GM21786 (cell line): ENCODE measurements at regions not wholly inside any gene's neighbourhood (a gene's known extent, or its start where the extent isn't known, plus 50 kb on each side); places are given as distances from the start of the nearest gene placed in this dataset.

Experiments
- ATAC-seq: cut with Tn5 transposase; IDR thresholded peaks from one replicate; pipeline ENCODE4 v1.9.1; 2021; ENCODE audit not compliant: unreplicated experiment

DNA sequence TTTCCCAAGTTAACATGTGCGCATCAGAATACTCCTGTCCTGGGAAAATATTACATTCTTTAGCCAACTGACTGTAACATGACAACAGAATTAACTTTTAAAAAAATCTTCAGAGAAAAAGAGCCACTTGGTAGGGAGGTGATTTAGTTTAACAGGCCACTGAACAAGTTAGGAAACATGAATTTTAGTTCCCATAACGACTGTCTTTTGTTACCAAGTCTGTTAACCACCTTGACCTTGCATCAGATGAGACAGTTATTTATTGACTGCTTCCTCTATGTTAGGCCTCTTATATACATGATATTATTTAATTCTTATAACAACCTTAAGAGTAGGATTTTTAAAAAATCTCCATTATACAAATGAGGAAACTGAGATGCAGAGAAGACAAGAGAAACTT, 268.6 kb downstream of the NDFIP2 start:
- ATAC-seq, result no peak

DNA sequence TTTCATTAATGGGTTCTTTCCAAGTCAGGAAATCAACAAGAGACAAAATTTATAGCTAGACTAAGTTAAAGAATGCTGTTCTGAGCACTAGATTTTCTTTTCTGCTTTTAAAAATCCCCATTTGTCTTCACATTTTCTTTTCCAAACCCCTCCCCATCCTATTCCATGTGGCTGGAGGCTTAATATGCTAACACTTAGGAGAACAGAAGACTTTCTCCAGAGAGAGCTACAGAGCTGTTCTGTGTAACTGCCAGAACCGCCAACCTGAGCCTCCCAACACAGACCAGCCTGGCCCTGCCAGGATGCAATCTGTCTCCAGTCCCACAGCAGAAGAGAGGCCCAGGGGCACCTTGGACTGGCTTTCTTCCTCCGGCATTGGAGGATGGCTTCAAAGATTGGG, 264.1 kb downstream of the NDFIP2 start:
- no peak for ATAC-seq

DNA sequence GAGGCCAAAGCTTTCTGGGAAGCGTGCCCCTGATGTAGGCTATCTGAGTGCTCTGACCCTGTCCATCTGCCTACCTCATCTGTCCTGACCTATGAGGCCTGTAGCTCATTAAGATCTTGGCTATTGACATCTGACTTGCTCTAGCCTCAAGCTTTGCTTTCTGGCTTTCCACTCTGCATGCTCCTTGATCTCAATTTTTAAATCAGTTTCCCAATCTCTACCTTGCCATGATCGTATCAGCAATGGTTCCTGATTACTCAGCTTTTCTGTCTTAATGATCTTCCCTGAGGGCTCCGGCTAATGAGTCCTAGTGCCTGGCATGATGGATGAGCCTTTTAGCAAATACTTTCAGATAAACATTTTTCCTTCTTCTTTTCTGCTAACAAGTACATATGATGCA, 262.0 kb downstream of the NDFIP2 start:
- no peak for ATAC-seq

DNA sequence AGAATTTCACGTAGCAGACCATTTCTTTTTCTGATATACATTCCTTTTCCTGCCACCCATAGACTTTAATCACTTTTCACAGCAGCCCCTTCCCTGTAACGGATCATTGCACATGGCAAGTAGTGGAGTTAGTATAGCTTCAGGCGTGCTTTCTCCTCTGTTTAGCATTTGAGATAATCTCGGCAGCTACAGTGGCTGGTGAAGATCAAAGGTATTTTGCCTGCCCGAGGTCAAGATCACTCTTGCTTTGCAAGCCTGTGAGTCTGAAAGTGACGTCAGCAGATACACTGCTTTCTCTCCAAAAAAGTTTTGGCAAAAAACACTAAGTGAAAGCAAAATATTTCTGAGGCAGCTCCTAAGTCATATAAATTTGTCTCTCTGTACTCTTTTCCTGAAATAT, 260.0 kb downstream of the NDFIP2 start:
- no peak for ATAC-seq

DNA sequence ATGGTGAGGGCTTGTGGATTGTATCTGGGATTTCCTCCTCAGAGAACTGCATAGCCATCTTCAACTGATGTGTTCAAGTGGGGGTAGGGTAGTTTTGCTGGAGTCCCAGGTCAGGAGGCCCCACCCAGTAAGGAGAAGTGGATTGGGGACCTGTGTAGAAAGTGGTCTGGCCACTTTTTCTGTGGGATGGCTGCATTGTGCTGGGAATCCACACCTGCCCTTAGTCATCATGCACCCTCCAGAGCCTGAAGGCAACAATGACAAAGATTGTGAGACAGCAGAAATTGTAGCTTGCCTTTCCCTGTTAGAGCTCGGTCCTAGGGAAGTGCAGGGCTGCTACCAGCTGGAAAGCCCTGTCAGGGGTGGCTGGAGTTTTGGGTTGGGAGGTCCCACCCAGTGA, 255.4 kb downstream of the NDFIP2 start:
- no peak for ATAC-seq

DNA sequence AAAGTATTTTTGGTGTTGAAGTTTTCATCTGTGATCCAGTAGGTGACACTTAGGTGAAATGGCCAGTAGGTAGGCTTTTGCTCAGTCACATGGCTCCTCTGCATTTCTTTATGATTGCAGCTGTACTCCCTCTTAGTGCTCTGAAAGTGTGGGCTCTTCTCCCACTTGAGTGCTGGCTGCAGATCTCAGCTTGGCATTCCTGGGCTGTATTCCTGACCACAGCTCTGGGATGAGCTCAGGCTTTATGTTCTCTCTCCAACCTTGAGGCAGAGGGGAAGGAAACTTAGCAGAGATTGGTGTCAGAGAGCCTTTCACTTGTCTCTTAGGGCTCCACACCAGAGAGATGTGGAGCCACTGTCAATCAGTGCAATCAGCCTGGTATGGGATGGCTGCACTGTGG, 254.3 kb downstream of the NDFIP2 start:
- ATAC-seq, result no peak

DNA sequence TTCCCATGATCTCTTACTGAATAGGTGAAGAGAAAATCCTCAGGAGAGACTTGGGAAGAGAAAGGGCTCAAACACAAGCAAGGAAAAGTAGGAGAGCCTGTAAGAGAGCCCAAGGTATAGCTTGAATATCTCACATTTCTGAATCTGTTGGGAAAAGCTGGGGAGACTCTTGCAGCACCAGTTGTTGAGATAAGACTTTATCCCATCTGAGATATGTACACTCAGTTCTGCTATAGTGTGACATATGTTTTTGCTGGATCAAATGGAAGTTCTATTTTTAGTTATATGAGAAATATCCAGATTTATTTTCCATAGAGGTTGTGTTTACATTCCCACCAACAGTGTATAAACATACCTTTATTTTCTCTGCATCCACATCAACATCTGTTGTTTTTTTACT, 246.1 kb downstream of the NDFIP2 start:
- no peak for ATAC-seq

DNA sequence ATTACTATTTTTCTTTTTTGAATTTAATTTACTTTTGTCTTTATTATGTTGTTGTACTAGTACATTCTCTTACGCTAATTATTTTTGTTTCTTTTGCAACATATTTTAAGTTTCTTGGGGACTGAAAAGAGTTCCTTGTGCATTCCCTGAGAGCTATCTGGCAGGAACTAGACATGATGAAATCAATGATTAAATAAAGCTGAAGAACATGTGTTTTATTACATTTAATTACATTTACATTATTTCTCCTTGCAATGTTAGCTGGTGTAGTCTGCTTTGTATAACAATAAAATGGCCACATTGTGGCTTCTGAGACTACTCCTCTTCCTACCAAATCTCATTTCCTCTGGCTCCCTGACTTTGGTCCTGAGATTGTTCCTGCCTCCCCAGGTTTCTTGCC, 244.9 kb downstream of the NDFIP2 start:
- ATAC-seq, result no peak

DNA sequence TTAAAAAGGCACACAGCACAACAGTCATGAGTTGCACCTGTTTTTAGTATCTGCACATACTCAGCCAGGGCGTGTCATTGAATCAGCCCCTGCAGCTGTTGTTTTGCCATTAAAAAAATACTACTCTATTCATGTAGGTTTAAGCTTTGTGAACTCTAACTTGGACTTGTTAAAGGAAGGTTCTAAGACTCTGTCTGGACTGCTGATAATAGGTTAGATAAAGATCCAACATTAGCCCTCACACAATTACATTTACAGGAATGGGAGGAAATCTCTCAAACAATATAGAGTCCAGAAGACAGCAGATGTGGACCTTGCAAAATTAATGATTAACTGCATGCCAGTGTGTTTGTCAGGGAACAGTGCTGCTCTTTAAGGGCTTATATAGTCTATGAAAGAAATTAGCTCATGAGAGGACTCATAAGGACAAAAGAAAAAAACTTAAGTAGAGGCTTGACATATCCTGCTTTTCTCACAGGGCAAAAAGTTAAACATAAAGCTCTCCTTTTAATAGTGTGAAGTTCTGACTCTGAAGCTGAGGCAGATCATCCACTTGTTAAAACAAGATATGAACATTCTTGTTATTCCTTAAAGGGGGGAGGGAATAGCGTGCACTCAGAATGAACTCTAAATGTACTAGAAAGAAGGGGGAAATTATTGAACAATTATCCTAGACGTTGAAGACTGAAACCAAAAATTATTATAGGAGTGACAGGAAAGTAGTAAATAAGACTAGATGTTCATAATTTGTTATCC, 243.6 kb downstream of the NDFIP2 start:
- ATAC-seq, result no peak

DNA sequence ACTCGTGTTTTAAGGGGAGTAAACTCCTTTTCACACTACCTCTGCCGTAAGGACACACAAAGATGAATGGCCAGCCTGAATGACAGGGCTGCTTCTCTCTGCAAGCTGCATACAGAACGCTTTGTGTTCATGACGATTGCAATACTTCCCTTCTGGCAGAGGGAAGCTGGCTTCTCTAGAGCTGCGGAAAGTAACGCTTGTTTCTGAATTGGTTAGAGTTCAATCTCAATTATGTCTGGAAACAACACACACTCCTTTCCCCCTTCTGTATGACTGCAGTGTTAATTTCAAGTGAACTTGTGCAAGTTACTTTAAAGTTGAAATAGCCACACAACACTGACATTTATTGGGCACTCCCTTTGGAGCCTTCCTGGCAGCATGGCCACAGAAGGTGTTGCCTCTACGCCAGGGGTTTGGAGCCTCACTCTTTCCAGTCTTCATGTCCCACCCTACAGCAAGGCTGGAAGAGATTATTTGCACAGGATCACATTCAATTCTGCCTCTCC, 242.6 kb downstream of the NDFIP2 start:
- no peak for ATAC-seq

DNA sequence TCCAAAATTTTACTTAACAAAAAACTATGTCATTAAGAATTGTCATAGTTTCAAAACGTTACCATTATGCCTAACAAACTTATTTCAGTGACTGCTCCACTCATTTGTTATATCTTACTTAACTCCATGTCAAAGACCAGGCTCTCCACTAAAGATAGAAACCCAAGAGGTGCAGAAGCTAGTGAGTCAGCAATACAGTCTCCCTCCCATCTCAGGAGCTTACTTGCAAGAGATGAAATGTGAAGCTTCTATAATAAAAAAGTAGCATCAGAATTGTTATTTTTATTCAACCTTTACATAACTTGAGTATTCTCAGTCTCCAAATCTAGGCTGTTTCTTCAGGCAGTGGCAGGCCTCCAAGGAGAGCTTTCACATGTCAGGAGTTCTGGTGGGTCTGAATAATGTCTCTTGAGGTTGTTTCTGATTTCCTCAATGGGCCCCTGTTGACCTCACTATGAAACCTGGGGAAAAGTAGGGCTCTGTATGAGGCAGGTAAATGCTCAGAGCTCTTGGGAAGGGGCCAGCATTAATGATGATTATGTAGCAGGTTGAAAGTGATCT, 242.0 kb downstream of the NDFIP2 start:
- ATAC-seq, result no peak

DNA sequence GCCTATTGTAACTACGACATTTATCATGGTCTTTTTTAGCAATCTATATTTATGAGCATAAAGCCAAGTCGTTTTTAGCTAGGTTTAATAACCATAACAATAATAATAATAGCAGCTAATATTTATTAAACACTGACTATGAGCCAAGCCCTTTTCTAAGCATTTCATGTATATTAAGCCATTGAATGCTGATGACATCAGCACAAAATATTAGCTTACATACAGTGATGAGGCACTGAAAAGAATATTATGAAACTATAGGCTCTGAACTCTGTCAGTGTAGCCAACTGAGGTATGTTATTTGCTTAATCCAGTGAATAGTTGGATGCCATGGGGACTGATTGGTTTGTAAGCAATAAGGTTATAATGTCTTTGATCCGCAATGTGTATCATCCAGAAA, 235.2 kb downstream of the NDFIP2 start:
- no peak for ATAC-seq

DNA sequence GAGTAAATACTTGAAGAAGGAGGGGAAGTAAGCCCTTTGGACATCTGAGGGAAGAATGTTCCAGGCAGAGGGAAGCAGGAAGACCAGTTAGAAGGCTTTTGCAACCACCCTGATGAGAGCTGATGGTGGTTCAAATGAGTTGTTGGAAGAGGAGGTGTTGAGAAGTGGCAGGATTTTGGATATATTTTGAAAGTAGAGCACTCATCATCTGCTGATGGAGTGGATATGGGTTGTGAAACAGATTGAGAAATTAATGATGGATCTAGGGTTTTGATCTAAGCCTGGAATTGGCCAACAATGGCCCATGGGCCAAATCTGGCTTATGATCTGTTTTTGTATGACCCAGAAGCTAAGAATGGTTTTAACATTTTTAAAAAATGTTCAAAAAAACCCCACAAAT, 230.7 kb downstream of the NDFIP2 start:
- no peak for ATAC-seq

DNA sequence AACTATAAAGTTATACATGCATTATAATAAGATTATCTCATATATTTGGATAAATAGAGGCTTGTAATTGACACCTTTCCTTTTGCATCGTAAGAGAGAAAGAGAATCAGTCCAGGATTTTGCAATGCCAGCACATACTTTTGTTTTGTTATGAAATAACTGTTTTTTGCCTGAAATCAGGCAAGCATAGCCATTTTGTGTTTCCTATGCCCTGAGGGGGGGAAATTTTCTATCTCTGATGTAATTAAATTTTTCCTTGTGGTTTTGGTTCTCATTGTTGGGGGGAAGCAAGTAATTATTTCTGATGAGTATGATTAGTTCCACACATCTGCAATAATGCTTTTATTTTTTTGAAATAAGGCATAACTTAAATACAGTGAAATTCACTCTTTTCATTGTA, 229.4 kb downstream of the NDFIP2 start:
- no peak for ATAC-seq

DNA sequence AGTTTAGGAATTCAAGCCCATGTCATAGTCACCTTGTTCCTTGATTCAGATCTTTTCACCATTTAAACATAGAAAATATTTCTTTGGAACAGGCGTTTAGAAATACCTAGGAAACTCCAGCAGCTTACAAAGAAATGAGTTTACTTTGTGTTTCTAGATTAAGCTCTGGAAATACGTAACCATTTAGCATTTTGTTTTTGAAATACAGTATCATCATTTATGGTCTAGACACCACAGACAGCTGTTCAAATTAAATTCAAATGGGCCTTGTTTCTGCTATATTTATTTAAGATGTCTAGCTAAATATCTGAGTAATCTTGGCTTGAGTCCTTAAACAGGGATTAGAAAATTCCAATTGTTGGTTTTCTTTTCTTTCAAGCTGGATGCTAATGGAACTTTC, 228.5 kb downstream of the NDFIP2 start:
- ATAC-seq, result no peak

DNA sequence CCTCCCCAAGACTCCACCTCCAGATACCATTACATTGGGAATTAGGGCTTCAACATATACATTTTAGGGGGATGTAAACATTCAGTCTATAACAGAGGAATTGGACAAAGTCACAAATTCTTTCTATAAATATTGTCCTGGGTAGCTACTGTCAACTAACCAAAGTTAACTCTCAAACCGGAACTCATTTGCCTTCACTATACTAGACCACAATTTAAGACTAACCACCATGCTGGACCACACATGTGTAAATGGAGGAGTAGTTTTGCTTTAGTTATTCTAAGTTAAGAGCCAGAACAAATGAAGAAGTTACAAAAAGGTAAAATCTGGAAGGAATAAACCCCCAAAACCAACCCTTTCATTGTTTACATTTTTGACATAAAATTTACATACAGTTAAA, 222.8 kb downstream of the NDFIP2 start:
- ATAC-seq, result no peak

DNA sequence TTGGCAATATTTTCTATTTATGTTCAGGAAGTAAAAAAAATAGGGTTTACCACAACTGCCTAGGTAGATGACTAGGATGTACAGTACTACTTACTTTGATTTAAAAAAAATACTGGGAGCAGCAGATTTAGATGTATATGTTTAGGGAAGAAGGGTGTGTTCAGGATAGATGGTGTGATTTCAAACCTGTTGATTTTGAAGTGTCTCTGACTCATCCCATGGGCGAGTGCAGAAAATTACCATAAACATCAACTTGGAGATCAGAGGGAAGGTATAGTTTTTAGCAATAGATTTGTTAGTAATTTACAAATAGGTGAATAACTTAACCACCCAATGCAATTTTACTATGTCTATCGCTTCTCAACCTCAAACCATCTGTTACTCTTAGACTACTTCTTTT, 214.8 kb downstream of the NDFIP2 start:
- ATAC-seq, result no peak

DNA sequence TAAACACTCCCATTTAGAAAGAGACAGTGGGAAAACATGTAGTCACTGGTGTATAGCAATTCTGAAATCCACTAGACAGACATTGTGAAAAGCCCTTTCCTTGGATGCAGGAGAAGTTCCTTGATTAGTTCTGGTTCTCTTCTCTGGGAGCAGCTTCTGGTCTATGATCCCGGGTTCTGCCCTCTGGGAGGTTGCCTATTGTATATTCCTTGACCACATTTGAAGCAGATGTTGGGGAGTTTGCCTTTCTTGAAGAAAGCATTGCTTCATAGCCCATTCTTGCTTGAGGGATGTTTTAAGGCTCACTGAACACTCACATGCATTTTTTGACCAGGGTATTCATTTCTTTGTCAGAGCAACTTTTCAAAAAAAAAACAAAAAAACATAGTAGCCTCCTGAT, 211.9 kb downstream of the NDFIP2 start:
- no peak for ATAC-seq

DNA sequence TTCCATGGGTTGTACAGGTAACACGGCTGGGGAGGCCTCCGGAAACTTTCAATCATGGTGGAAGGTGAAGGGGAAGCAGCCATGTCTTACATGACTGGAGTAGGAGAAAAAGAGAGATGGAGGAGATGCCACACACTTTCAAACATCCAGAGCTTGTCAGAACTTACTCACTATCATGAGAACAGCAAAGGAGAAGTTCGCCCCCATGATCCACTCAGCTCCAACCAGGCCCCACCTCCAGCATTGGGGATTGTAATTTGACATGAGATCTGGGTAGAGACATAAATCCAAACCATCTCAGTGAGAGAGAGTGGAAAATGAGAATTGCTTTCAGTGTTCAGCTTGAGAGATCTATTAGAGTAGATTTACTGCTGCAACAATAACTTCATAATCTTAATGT, 210.9 kb downstream of the NDFIP2 start:
- no peak for ATAC-seq

DNA sequence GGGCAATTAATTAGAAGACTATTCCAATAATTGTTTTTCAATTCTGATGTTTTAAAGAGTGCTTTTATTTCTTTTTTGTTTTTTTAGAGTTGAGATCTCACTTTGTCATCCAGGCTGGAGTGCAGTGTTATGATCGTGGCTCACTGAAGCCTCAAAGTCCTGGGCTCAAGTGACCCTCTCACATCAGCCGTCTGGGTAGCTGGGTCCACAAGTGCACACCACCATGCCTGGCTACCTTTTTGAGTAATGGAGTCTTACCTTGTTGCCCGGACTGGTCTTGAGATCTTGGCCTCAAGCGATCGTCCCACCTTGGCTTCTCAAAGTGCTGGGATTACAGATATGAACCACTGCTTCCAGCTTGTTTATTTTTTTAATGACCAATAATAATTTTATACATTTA, 207.8 kb downstream of the NDFIP2 start:
- ATAC-seq, result no peak

DNA sequence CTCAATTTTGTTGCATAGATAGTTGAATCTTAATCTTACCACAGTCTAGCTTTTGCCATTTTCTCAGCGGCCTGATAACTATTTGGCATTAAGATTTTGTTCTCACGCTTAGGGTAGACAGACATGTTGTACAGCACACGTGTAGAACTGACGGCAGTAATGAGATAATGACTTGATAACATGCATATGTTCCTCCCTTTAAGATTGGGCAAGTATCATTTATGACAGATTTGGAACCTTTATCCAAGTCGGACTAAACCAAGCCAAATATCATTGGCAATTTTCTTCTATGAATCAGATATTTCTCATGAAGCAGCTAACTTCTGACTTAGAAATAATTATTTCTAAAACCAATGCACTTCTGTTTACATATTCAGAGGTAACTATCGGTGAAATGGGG, 205.5 kb downstream of the NDFIP2 start:
- no peak for ATAC-seq

DNA sequence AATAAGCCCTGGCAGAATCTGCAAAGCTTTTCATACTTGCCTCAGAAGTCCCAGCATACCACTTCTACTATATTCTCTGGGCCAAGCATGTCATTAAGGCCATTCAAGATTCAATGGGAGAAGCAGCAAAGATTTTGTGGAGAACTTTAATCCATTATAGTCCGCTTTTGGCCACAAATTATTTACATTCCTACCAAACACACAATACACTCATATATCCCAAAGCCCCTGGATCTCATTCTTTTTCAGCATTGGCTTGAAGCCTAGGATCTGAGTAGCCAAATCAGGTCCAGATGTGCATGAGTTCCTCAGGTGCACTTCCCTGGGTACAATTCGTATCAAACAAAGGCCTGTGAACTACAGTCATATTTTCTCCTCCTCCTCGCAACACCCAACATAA, 203.4 kb downstream of the NDFIP2 start:
- no peak for ATAC-seq

DNA sequence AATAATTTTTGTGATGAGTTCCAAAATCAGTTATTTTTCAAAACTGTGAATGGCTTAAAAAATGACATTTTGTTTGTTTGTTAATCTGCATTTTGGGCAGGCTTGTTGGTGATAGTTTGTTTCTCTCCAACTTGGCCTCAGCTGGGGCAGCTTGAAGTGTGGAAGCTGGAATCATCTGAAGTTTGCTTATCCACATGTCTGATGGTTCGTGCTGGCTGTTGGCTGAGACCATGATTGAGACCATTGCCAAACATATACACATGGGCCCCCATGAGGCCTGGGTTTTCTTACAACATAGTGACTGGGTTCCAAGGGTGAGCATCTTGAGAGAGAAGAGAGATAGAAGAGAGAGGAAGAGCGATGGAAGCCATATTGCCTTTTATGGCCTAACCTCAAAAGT, 201.2 kb downstream of the NDFIP2 start:
- ATAC-seq, result no peak
